KBM-7 (cell line): ENCODE measurements at regions not wholly inside any gene's neighbourhood (a gene's known extent, or its start where the extent isn't known, plus 50 kb on each side); places are given as distances from the start of the nearest gene placed in this dataset.

ENCODE experiments used
- DNase-seq: peaks from one replicate; pipeline ENCODE4 v3.0.0-alpha.2; 2015
- in situ Hi-C: fragments of 300-500 bp; cut with MboI; formaldehyde crosslinking; loops from 2 replicates; pipeline ENCODE4 v1.14.3; 2020; ENCODE audit warnings: low sequenced_read_pairs, low pct_unique_long_range_greater_than_20kb, mixed read lengths

DNA sequence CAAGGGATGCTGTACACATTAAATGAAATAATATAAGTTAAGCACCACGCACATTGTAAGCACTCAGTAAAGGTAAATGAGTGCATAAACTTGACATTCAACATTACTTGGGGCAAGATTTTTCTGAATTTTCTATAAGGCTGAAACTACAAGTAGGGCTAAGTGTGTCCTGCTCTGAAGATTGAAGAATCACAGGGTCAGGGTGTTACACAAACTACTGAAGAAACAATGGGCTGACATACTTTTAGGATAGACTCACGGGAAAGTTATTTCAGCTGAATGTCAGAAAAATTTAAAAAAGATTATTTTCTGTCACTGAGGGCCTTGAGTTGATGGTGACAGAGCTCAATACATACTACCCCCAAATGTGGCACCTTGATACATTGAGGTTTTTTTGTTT lies 644.2 kb upstream of the PLXNA2 start:
- in situ Hi-C loops = no loop called here
- DNase-seq = no peak

DNA sequence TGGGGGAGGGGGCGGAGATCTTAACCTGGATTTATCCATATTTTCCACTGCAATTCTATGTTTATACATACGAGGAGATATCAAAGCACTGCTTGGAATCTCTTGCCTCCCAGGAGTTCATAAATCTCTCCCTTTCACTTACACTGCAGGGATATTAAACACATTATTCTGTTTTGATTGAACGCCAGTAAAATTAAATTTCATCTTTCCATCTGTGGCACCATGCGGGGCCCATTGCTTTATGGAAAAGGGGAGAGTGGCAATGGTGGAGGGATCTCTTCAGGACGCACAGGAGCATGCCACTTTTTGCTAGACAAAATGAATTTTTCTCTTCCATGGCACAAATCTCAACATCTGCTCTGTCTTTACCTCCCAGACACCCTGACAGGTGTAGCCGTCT lies 648.0 kb upstream of the PLXNA2 start:
- in situ Hi-C loops = no loop called here
- no peak for DNase-seq

- DNase-seq = no peak
- in situ Hi-C loops = no loop called here
Observed at GRCh38 chr1:208893251-208893650, 649.1 kb upstream of the PLXNA2 start.

GRCh38 chr1:208895181-208895580 lies 651.0 kb upstream of the PLXNA2 start:
- in situ Hi-C loops = no loop called here
- no peak for DNase-seq

DNA sequence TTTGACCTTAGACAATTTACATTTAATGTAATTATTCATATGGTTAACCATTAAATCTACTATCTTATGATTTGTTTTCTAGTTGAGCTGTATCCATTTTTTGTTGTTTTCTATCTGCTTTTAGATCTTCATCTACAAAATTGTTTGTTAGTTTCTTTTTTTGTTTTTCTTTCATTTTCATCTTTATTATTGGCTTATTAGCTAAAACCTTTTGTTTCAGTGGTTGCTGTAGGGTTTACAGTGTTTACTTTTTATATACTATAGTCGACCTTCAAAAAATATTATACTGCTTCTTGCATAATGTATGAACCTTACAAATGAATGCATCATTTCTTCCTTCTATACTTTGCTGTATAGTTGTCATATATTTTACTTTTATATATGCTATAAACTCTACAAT lies 651.6 kb upstream of the PLXNA2 start:
- DNase-seq = no peak
- in situ Hi-C loops = no loop called here

- no peak for DNase-seq
- in situ Hi-C loops = no loop called here
Observed at GRCh38 chr1:208896768-208897167, 652.6 kb upstream of the PLXNA2 start.

DNA sequence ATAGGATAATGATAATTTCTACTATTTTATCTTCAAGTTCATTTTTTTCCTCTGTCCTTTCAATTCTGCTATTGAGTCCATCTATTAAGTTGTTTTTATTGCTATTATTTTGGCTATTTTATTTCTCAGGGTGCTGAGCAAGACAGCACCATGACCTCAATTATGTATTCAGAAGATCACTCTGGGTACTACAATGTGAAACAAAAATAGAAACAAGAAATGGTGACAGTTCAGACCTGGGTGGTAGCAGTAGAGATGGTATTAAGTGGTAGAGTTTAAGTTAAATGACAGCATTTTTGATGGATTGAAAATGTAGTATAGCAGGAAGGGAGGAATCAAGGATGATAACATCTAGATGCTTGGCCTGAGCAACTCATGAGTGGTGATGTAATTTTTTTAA lies 655.3 kb upstream of the PLXNA2 start:
- no peak for DNase-seq
- in situ Hi-C loops = no loop called here

DNA sequence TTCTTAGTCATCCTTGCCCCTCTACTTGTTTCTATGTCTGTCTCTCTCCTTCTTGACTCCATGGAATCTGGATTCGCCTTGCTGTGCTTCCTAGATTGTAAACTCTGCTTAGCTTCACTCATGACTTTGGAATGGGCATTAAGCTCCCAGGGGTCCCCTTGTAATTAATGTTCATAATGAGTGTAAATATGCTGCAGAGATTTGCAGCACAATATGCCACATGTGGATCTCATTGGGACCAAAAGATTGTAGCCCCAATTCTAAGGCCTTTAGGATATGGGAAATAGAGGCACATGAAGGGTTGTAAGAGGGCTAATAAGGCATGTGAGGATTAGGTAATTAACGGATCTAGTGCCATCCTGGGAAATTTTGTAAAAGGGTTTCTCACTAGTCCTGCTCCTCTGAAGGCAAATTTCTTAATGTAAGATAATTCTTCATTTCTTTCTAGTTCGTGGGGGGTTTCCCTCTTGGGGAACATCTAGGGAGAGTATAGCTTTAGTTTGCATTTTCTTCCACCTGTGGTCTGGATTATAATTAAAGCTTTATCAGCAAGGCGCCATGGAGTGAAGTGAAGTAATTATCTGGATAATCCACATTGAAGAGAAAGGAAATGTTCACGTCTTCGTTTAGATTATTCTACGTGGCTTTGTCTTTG lies 659.2 kb upstream of the PLXNA2 start:
- no peak for DNase-seq
- in situ Hi-C loops = no loop called here

DNA sequence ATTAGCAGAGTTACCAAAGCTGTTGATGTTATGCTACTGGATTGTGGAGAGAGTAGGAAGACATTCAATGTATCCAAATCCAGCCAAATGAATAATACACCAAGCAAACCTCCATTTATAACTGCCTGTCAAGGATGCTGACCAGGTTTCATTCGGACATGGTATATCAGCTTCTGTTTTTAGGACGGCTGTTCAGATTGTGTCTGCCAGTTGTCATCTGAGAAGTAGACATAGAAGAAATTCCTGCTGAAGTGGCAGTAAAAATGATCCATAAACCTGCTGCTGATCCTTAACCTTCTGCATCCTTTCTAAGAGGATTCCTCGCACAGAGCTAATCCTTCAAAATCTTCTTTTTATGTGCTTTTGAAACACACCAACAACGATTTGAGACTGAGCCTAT lies 663.6 kb upstream of the PLXNA2 start:
- in situ Hi-C loops = no loop called here
- no peak for DNase-seq

GRCh38 chr1:208909011-208909984 lies 665.1 kb upstream of the PLXNA2 start:
- DNase-seq = no peak
- in situ Hi-C loops = no loop called here

GRCh38 chr1:208910161-208910560 lies 666.0 kb upstream of the PLXNA2 start:
- in situ Hi-C loops = no loop called here
- DNase-seq = no peak

DNA sequence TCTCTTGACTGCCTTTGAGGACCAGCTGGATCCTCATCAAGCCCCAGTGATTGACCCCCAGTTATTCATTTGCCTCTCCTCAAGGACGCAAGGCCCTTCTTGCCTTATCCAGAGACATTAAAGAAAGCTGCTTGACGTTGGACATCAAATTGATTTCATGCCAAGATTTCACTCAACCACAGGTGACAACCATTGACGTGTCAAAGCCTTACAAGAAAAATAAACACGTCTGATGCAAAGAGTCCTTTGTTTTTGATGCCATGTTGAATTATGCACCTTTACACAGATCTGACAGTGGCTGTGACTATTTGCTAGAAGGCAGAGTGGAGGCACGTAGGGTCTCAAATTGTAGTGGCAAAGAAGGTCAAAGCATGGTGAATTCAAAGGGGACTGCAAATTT lies 666.2 kb upstream of the CAMK1G start:
- in situ Hi-C loops = no loop called here

GRCh38 chr1:208917723-208918122 lies 665.8 kb upstream of the CAMK1G start:
- DNase-seq = no peak
- in situ Hi-C loops = no loop called here

More for the DNA sequence above, 666.2 kb upstream of the CAMK1G start:
- no peak for DNase-seq

- in situ Hi-C loops = no loop called here
- no peak for DNase-seq
Observed at GRCh38 chr1:208918160-208918559, 665.4 kb upstream of the CAMK1G start.

GRCh38 chr1:208919371-208919770 lies 664.1 kb upstream of the CAMK1G start:
- DNase-seq = no peak
- in situ Hi-C loops = no loop called here

DNA sequence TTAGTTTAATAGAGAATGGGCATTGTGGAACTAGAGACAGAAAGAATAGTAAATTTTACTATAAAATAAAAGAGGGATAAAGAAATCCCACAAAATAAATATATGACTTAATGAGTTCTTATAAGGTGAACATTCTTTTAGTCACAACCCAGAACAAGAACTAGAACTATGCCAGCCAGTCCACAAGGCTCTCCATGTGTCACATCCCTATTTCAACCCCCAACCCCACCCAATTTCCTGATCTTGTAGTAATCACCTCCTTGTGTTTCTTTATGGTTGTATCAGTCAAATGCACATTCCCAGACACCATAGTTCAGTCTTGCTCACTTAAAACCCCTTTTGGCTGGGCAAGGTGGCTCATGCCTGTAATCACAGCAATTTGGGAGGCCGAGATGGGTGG lies 662.3 kb upstream of the CAMK1G start:
- no peak for DNase-seq
- in situ Hi-C loops = no loop called here

GRCh38 chr1:208923456-208923855 lies 660.1 kb upstream of the CAMK1G start:
- in situ Hi-C loops = no loop called here
- DNase-seq = no peak

DNA sequence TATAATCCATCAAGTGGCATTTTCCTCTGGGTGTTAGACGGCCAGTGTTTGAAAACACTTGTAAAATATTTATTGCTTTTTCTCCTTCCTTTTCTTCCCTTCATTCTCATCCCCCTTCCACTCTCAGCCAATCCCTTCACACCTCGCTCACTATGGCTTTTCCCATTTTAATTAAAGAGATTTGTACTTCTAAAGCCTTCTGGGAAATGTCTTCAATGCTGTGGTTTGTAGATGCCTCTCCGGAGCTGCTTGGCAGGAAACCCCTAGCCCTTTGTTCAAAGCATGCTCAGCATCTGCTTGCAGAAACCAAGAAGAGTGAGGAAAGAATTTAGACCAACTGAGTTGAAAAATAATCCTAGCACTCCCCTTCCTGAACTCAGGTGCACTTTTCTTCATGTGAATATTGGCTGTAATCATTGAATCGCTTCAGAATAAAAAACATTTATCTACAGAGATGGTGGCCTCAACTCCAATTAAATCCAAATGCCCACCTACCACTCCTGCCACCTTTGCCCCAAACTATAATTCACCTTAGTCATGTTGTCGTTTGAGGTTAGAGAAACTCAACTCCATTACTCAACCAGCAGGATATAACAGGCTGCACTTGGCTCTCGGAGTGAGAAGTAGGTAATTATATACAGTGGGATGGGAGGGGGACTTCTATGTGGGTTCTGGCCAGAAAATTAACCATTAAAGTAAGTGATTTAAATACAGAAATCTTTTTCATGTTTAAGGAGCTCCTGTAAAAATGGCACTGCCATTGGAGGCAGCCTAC lies 659.4 kb upstream of the CAMK1G start:
- in situ Hi-C loops = no loop called here
- DNase-seq = no peak

GRCh38 chr1:208924928-208925327 lies 658.6 kb upstream of the CAMK1G start:
- in situ Hi-C loops = no loop called here
- no peak for DNase-seq
